Calu3 (cell line): ENCODE measurements at regions not wholly inside any gene's neighbourhood (a gene's known extent, or its start where the extent isn't known, plus 50 kb on each side); places are given as distances from the start of the nearest gene placed in this dataset.
A peak's percentile ranks its signal among the peaks of the same experiment; 100 is the strongest.

ENCODE experiments used
- BruUV-seq: library from RNA; stranded (reverse); fragments of 400-500 nt; replicated peaks from 2 replicates; lab custom pipeline; 2021; lab: Mats Ljungman, UMichigan
- CTCF ChIA-PET: fragments of 300-600 bp; sonication (Branson Sonifier 250); formaldehyde crosslinking; loops from one replicate; lab custom pipeline; 2022; ENCODE audit warnings: antibody characterized with exemption; lab: Charles Lee
- DNase-seq: peaks from one replicate; pipeline ENCODE4 v3.0.0; 2022
- H3K27ac Mint-ChIP-seq: one replicate; pipeline ENCODE4 v1.8.0; 2022; ENCODE audit warnings: mixed read lengths; ENCODE audit not compliant: unreplicated experiment
- H3K27me3 Mint-ChIP-seq: one replicate; pipeline ENCODE4 v1.8.0; 2022; ENCODE audit warnings: mixed read lengths; ENCODE audit not compliant: unreplicated experiment
- H3K36me3 Mint-ChIP-seq: one replicate; pipeline ENCODE4 v1.8.0; 2022; ENCODE audit warnings: mild to moderate bottlenecking, moderate library complexity, mixed read lengths; ENCODE audit not compliant: insufficient read depth, unreplicated experiment
- H3K4me1 Mint-ChIP-seq: one replicate; pipeline ENCODE4 v1.8.0; 2022; ENCODE audit warnings: mild to moderate bottlenecking, low read depth, mixed read lengths; ENCODE audit not compliant: unreplicated experiment
- H3K4me3 Mint-ChIP-seq: one replicate; pipeline ENCODE4 v1.8.0; 2022; ENCODE audit warnings: mild to moderate bottlenecking, low read depth, moderate library complexity, mixed read lengths; ENCODE audit not compliant: unreplicated experiment
- H3K9me3 Mint-ChIP-seq: one replicate; pipeline ENCODE4 v1.8.0; 2022; ENCODE audit warnings: low read depth, mixed read lengths; ENCODE audit not compliant: unreplicated experiment
- CTCF ChIP-seq: fragments of 200-600 bp; IDR thresholded peaks from one replicate; pipeline ENCODE4 v1.8.0; 2022; ENCODE audit warnings: antibody characterized with exemption; ENCODE audit not compliant: unreplicated experiment
- intact Hi-C: fragments of 100-400 bp; cut with micrococcal nuclease; formaldehyde crosslinking; loops from one replicate; pipeline ENCODE4 v1.10.0; 2022; ENCODE audit not compliant: unreplicated experiment

DNA sequence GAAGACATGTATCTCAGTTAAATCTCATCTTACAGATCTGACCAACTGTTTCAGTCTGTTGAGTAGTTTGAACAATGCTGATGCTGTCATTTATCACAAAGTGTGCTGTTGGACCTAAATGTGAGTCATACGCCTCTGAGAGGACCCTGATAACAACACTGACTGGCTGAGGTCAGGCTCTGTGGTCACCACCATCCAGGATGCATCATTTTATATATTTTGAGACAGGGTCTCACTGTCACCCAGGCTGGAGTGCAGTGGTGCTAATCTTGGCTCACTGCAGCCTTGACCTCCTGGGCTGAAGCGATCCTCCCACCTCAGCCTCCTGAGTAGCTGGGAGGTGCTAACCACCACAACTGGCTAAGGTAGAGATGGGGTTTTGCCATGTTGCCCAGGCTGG lies 181.0 kb upstream of the RGS6 start:
- DNase-seq: no peak
- CTCF ChIA-PET: interaction anchor here (0.6 kb wide), 1 partner anchor 167 kb away, joined by 5 read pairs; no protein-coding TSS in a partner anchor
- Mint-ChIP-seq H3K27ac (no peak overlapping the region), H3K4me3 (no peak overlapping the region), H3K36me3 (peaks cover 4% of the 10 kb centered on the region), H3K27me3 (no peaks in the 10 kb centered on the region), H3K4me1 (peaks cover 12% of the 10 kb centered on the region), H3K9me3 (peaks cover 2% of the 10 kb centered on the region)
- intact Hi-C loops: loop anchor here (10.0 kb wide), 1 partner anchor 104 kb away; no protein-coding TSS in a partner anchor
- no peak for TF ChIP-seq CTCF
- BruUV-seq: no TSS peak

DNA sequence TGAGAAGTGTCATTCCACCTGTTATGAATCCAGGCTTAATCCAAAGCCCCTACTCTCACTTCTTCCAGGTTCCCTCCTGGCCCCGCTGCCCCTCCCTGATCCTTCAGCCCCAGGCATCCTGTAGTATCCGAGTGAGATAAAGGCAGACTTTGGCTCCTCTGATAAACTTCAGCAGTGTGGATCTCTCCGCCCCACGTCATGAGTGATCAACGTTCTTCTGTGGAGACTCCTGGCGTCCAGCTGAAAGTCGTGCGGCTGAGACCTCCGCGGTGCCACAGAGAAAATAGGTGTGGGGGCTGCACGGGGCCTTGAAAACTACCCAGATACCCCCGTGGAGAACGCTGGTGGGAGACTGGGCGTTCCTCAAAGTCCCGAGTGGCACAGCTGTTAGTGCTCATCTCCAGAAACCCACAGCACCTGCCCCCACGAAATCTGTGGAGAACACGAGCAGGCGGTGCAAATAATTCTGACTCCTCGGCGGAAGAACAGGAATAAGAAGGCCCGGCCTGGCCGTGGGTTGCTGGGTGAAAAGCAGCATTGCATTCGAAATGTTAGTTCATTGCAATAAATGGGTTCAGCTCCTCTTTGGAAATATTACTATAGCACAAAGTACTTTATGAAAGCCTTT lies 180.0 kb upstream of the RGS6 start:
- no peak for TF ChIP-seq CTCF
- intact Hi-C loops: loop anchor here (2.0 to 10.0 kb wide), 2 partner anchors 103 to 429 kb away; no protein-coding TSS in a partner anchor
- Mint-ChIP-seq H3K27me3 (no peaks in the 10 kb centered on the region), H3K4me1 (peaks cover 12% of the 10 kb centered on the region), H3K36me3 (peaks cover 4% of the 10 kb centered on the region), H3K4me3 (no peak overlapping the region), H3K27ac (no peak overlapping the region), H3K9me3 (no peaks in the 10 kb centered on the region)
- DNase-seq: no peak
- CTCF ChIA-PET: interaction anchor here (1.1 to 2.3 kb wide), 3 partner anchors 31 to 702 kb away, joined by 3 to 7 read pairs (median 4); no protein-coding TSS in a partner anchor
- no TSS peak for BruUV-seq

DNA sequence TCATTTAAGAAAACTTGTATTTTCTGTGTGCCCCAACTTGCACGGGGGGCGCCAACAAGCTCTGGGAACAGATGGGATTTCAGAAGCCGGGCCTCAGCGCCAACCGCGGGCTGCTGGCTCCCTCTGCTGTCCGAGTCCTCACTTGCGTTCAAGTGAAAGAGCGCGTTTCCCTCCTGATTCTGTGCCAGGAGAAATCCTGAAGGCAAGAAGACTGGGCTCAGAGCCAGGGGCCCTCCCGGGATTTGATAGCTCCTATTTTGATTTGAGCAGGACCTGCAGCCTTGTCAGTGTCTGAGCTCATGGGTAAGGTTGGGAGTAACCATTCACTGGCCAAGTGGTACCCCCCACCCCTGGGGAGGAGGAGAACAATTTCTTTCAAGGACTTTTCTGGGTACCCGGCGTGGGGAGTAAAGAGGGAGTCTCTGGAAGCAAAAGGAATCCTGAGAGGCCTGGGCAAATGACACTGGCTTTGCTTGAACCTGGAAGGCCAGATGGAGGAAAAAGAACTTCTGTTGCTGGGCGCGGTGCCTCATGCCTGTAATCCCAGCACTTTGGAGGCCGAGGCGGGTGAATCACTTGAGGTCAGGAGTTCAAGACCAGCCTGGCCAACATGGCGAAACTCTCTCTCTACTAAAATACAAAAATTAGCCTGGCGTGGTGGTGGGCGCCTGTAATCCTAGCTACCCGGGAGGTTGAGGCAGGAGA lies 179.0 kb upstream of the RGS6 start:
- no TSS peak for BruUV-seq
- Mint-ChIP-seq H3K36me3 (peaks cover 4% of the 10 kb centered on the region), H3K9me3 (no peaks in the 10 kb centered on the region), H3K27me3 (no peaks in the 10 kb centered on the region), H3K4me1 (peaks cover 9% of the 10 kb centered on the region), H3K27ac (no peak overlapping the region), H3K4me3 (peak overlapping the region; percentile 26)
- CTCF ChIA-PET: interaction anchor here (0.8 to 2.3 kb wide), 7 partner anchors 32 to 703 kb away, joined by 3 to 7 read pairs (median 3); partner anchors contain the start of gene RGS6
- DNase-seq: peak; percentile 84
- intact Hi-C loops: loop anchor here (1.0 to 10.0 kb wide), 6 partner anchors 32 to 703 kb away; no protein-coding TSS in a partner anchor
- TF ChIP-seq CTCF: peak; percentile 88

GRCh38 chr14:71753976-71754375 lies 178.3 kb upstream of the RGS6 start:
- Mint-ChIP-seq H3K9me3 (no peaks in the 10 kb centered on the region), H3K4me3 (no peak overlapping the region), H3K36me3 (peaks cover 4% of the 10 kb centered on the region), H3K27me3 (no peaks in the 10 kb centered on the region), H3K4me1 (peaks cover 2% of the 10 kb centered on the region), H3K27ac (no peak overlapping the region)
- no TSS peak for BruUV-seq
- CTCF ChIA-PET: interaction anchor here (1.4 to 2.3 kb wide), 2 partner anchors 33 to 101 kb away, joined by 6 to 7 read pairs; no protein-coding TSS in a partner anchor
- no peak for TF ChIP-seq CTCF
- intact Hi-C loops: loop anchor here (1.0 to 10.0 kb wide), 6 partner anchors 33 to 704 kb away; no protein-coding TSS in a partner anchor
- no peak for DNase-seq
